HG03060 (cell line): ENCODE measurements at regions not wholly inside any gene's neighbourhood (a gene's known extent, or its start where the extent isn't known, plus 50 kb on each side); places are given as distances from the start of the nearest gene placed in this dataset.

Experiments
- ATAC-seq: cut with Tn5 transposase; IDR thresholded peaks from one replicate; pipeline ENCODE4 v1.9.1; 2021; ENCODE audit warnings: low read depth, moderate number of reproducible peaks; ENCODE audit not compliant: unreplicated experiment

- no peak for ATAC-seq
These were observed 189.7 kb downstream of the BCAT1 start for GRCh38 chr12:24759155-24759554.

DNA sequence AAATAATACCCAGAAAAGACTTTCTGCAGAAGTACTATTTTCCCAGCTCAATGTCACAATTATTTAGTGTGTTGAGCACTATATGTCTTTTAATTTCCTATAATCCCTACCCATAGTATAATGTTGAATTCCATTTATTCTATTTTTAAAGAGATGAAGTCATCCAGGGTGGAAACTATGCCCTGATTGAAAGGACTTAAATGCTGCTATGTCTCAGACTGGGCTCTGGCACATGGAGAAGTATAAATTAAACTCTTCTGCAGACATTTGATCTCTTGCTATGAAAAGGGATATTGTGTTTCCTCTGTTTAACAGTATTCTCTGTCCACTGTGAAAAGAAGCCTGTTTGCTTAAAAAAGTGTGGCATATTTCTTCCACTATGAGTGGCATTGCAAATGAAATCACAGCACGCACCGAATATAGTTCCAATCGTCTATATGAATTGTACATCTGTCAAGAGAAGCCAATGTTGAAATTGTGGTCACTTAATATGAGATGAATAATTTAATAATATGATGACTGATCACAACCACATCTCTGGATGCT lies 192.3 kb downstream of the BCAT1 start:
- ATAC-seq, result no peak

DNA sequence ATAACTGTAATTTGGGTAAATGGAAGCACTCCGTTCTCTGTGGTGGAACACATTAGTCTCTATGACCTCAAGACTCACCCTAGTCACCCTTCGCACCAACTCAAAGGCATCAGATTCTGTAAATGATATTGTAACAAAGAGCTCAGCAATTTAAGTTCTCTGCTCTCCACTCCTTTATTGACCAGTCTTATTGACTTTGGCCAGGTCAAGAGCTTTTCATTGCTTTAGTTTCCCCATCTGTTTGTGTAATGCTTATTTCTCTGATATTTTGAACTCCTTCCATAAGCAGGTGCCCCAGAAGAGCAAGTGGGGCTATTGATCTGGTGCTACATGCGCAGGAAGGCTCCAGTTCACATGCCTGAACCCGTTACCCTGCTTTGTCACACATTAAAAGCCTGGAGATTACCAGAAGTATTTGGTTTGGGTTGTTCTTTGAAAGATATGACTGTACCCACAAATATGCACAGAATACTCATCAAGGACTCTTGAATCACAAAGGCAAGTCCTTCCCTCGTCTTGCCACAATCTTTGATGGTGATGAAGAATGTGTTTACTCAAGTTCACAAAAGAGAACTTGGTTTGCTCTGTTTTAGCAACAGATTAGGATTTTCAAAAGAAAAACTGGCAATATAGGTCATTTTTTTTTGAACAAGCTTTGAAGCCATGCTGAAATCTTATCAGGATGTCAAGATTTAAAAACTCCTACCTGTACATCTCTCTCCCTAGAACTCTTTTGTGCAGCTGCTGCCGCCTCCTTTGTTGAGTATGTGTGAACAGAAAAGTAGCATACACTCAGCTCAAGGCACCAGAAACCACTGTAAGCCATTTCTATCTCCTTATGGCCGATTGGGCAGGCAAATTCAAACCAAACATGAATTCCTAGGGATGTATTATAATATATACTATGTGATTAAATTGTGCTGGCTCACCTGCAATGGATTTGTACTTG lies 193.9 kb downstream of the BCAT1 start:
- ATAC-seq, result no peak

GRCh38 chr12:24752763-24753462 lies 196.0 kb downstream of the BCAT1 start:
- ATAC-seq, result no peak

DNA sequence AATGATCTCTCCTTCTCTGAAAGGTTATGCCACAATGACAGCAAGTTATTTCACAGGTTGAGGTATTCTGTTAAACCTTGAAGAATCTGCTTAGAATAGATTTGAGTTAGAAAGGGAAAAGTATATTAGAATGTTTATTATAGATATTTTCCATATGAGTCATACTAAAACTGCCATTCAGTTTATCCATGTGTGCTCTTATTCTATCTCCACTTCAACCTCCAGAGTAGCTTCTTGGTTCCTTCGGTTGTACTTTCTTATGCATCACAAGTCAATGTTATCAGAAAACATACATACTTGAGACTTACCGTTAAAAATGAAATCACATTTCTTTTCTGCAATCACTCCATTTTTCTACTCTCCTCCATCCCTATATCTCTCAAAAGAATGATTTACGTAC lies 197.7 kb downstream of the BCAT1 start:
- ATAC-seq, result no peak

- no peak for ATAC-seq
These were observed 198.6 kb downstream of the BCAT1 start for GRCh38 chr12:24750263-24750662.

GRCh38 chr12:24749171-24749570 lies 199.7 kb downstream of the BCAT1 start:
- no peak for ATAC-seq

- no peak for ATAC-seq
These were observed 200.6 kb downstream of the BCAT1 start for GRCh38 chr12:24748326-24748725.

GRCh38 chr12:24746864-24747263 lies 202.0 kb downstream of the BCAT1 start:
- no peak for ATAC-seq

- ATAC-seq, result no peak
These were observed 202.8 kb downstream of the BCAT1 start for GRCh38 chr12:24746006-24746671.

DNA sequence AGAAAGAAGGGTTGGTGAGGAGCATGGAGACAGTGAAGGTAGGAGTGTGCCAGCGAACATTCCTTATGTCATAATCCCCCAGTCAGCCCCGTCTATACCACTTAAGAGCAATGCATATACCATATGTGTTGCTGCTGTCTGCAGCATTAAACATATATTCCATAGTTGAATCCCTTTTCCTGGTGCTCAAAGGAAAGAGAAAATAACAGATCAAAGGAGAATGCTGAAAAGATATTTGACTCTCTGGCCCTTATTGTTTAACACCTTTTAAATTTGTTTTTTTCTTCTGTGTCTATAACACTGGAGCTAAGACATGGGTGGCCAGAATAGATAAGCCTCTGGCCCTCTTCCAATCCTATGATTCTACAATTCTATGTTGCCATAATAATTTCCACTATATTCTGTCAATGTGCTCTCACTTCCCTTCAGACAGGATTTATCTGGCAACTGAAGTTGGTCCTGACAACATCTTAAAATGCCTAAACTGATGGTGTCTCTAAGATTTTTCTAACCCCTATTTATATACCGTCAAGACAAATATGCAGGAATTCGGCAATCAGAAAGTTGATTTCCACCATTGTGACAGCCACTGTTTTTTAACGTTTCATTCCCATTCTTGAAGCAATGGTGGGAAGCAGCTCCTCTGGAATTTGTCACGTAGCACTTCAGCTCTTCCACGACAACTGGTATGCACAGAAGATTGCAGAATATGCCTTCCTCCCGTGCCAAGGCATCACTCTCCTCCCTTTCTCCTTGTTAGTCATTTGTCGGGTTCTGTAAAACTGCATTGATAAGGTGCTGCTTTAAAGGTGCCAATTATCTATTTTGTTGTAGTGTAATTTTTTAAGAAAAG lies 204.7 kb downstream of the BCAT1 start:
- ATAC-seq, result no peak

- ATAC-seq, result peak; percentile 51
These were observed 206.5 kb downstream of the BCAT1 start for GRCh38 chr12:24742378-24742777.

DNA sequence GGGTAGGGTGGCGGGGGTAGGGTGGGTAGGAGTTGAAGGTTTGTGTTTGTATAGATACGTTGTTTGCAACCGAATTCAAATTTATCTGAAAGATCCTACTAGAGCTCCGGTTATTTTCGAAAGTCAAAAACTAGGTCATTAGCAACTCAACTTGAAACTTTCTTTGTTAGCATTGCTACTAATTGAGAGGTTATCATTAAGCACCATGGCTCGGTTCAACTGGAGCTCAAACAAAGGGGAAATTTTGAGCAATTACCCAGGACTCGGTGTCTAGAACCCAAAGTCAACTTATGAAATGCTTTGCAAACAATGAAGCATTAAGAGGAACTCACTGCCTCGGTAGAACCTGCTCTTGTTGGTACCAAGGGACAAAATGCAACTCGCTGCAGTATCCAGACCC lies 207.7 kb downstream of the BCAT1 start:
- ATAC-seq, result peak; percentile 33

GRCh38 chr12:24739106-24739779 lies 209.7 kb downstream of the BCAT1 start:
- ATAC-seq, result no peak

- ATAC-seq, result no peak
These were observed 210.5 kb downstream of the BCAT1 start for GRCh38 chr12:24738441-24738840.

GRCh38 chr12:24731596-24731995 lies 217.3 kb downstream of the BCAT1 start:
- ATAC-seq, result no peak

DNA sequence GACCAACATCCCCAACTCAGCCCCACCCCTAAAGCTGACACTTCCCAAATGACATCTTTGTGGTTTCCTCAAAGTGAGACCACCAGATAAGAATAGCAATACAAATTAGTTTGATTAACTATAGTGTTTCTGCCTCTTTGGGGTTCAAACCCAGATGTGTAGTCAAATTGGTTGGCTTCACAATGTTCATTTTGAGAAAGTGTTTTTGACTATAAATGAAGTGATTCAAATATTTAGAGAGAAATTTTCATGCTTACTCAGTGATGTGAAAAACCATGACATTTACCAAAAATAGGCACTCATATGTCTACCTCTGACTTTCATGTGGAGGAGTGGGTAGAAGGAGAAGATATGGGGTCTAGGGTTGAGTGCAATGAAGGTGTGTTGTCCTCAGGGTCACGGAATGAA lies 218.4 kb downstream of the BCAT1 start:
- peak; percentile 33 for ATAC-seq

DNA sequence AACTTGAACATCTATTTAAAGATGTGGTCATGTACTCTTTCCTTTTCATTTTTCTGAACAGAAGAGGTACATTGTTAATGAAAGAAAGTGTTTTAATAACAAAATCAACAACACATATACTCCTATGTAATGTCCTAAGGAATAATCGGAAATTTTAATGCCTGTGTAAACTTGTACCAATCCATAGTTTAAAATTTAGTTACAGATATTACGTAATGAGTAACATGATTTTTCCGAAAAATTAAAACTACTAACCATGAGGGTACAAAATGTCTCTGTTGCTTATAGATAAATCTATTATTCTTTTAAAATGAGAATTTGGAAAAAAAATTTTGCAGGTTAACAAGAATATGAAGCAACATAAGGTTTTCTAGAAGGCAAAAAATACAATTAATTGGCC lies 220.1 kb downstream of the BCAT1 start:
- ATAC-seq, result no peak

DNA sequence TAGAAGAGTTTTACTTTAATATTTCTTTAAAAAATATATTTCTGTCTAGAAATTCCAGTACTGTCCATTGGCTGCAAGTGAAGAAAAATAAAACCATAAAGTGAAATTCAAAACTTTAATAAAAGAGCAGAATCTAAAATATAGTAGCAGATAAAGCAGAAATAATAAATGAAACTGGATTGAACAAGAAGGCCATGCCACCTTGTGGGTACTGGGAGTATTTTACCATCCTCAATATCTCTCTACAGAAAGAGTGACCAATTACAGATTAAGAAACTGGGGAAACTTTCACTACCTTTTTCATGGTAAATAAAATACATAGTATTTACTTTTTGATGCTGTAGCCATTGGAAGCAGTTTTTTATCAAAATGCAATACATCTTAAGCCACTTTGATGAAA lies 220.5 kb downstream of the BCAT1 start:
- no peak for ATAC-seq
